Heart left ventricle (tissue), 16 donors: ENCODE measurements at regions not wholly inside any gene's neighbourhood (a gene's known extent, or its start where the extent isn't known, plus 50 kb on each side); places are given as distances from the start of the nearest gene placed in this dataset.

Source experiments
- ATAC-seq, 4 donors: fragments of 200-7000 bp; cut with Tn5 transposase; one replicate each; pipeline ENCODE4 v1.9.1; 2020 to 2022; ENCODE audit warnings: moderate library complexity in 4 of 4, mild to moderate bottlenecking in 3 of 4, moderate number of reproducible peaks in 1 of 4
- DNase-seq, 5 donors: peaks; one replicate each; pipeline ENCODE4 v3.0.0-alpha.2; 2020
- H3K27ac ChIP-seq, 12 donors: fragments of 200-600 bp; sonication (generic) in 4 of 12; one replicate each; pipeline versions ENCODE4 v1.5.0 to v1.8.0; 2016 to 2022; ENCODE audit warnings: mild to moderate bottlenecking in 2 of 12
- H3K27me3 ChIP-seq, 9 donors: fragments of 200-600 bp; sonication (generic) in 2 of 9; one replicate each; pipeline versions ENCODE4 v1.5.1 to v1.8.0; 2016 to 2022; ENCODE audit warnings: mild to moderate bottlenecking in 3 of 9
- H3K36me3 ChIP-seq, 9 donors: fragments of 200-600 bp; sonication (generic) in 2 of 9; one replicate each; pipeline versions ENCODE4 v1.5.0 to v1.8.0; 2018 to 2022; ENCODE audit warnings: mild to moderate bottlenecking in 2 of 9
- H3K4me1 ChIP-seq, 12 donors: fragments of 200-600 bp; sonication (generic) in 4 of 12; one replicate each; pipeline versions ENCODE4 v1.5.0 to v1.8.0; 2016 to 2022; ENCODE audit warnings: mild to moderate bottlenecking in 3 of 12
- H3K4me3 ChIP-seq, 12 donors: fragments of 200-600 bp; sonication (generic) in 4 of 12; one replicate each; pipeline versions ENCODE4 v1.5.0 to v1.8.0; 2017 to 2022; ENCODE audit warnings: mild to moderate bottlenecking in 9 of 12, moderate library complexity in 4 of 12
- H3K9me3 ChIP-seq, 12 donors: fragments of 200-600 bp; sonication (generic) in 4 of 12; one replicate each; pipeline versions ENCODE4 v1.5.0 to v1.8.0; 2016 to 2022; ENCODE audit warnings: mild to moderate bottlenecking in 1 of 12
- POLR2A ChIP-seq, 2 donors: fragments of 450-650 bp; IDR thresholded peaks; one replicate each; pipeline ENCODE4 v1.6.1; 2017; ENCODE audit warnings: antibody characterized with exemption in 2 of 2, mild to moderate bottlenecking in 2 of 2, moderate library complexity in 2 of 2
- WGBS, 4 donors: extraction: QIAGEN DNeasy Blood & Tissue Kit in 2 of 4; methylation state at CpG; one replicate each; pipeline versions ENCODE4 v1.1.5 to v1.1.7; 2013 to 2018; 5-methylcytosine and 5-hydroxymethylcytosine counted together
- intact Hi-C, 10 donors: fragments of 100-400 bp; cut with DNase I; formaldehyde crosslinking; loops; one replicate each; pipeline versions ENCODE4 v1.11.1 to v1.14.2; 2022
- TF ChIP-seq, protein P1 (sequence below), 12 donors: fragments of 200-600 bp; sonication (generic) in 4 of 12; IDR thresholded peaks; one replicate each; pipeline versions ENCODE4 v1.5.0 to v1.8.0; 2018 to 2022; ENCODE audit warnings: antibody characterized with exemption in 12 of 12, mild to moderate bottlenecking in 5 of 12
- donor health status: ischemic (EF 13 %, LVEDD 7.1; RV severe dilation, severe dysfunction).
- donor health status: healthy with polysubstance abuse.
- donor health status: DM: no; HTN: yes; CAD: no.
- donor health status: DM: no; HTN: no; CAD: no.
- donor health status: ischemic (EF 25% LVEDD 6.9; RV normal size, moderate dysfunction).
- donor health status: ischemic (EF 25% LVEDD 5.7; RV mildly dilated, moderate dysfunction).
- donor health status: healthy.
- donor health status: DM: yes; HTN: yes; CAD: no.
- donor health status: ischemic (EF 35%, LVEDD 5.7; RV mildly dilated, moderate dysfunction).
- donor health status: nonischemic (EF 11% LVEDD 7.7; RV severe dilation, severe dysfunction).
- donor health status: DM: yes; HTN: yes; CAD: no.
- donor health status: PGD.
- donor health status: ischemic (EF 29% LVEDD 5.4; RV normal size, mild dysfunction).
- donor health status: nonischemic (EF 23%, LVEDD 6.1; RV moderate dilation, normal function).

DNA sequence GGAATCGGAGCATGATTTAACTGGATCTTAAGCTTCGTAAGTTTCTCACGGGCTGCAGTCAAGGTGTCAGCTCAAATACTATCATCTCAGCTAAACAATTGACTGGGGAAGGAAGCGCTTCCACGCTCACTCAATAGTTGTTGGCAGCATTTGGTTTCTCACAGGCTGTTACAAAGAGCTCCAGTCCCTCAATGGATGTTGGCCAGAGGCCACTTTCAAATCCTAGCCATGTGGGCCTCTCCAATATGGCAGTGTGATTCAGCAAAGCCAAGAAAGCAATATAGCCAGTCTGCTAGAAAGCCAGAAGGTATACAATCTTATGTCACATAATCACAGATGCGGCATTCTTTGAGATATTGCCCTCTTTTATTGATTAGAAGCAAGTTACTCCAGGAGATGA is 98.3 kb upstream of the PHACTR1 start:
- H3K36me3 ChIP-seq = no peaks in the 10 kb centered on the region
- intact Hi-C loops = no loop called here
- ATAC-seq (no peak), DNase-seq (no peak)
- no peak overlapping the region for H3K4me3 ChIP-seq
- H3K27ac ChIP-seq = no peak overlapping the region
- no peak for TF ChIP-seq POLR2A (IDR thresholded peaks at IDR 0.05)
- TF ChIP-seq, protein P1, sequence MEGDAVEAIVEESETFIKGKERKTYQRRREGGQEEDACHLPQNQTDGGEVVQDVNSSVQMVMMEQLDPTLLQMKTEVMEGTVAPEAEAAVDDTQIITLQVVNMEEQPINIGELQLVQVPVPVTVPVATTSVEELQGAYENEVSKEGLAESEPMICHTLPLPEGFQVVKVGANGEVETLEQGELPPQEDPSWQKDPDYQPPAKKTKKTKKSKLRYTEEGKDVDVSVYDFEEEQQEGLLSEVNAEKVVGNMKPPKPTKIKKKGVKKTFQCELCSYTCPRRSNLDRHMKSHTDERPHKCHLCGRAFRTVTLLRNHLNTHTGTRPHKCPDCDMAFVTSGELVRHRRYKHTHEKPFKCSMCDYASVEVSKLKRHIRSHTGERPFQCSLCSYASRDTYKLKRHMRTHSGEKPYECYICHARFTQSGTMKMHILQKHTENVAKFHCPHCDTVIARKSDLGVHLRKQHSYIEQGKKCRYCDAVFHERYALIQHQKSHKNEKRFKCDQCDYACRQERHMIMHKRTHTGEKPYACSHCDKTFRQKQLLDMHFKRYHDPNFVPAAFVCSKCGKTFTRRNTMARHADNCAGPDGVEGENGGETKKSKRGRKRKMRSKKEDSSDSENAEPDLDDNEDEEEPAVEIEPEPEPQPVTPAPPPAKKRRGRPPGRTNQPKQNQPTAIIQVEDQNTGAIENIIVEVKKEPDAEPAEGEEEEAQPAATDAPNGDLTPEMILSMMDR (IDR thresholded peaks at IDR 0.05) = no peak
- H3K9me3 ChIP-seq = no peaks in the 10 kb centered on the region
- peaks cover 0 to 8% (median 0%) of the 10 kb centered on the region in 12 donors for H3K4me1 ChIP-seq
- 69 to 90% (median 81%) methylated on average over 6 of the region's 6 CpGs for WGBS, 4 donors
- no peaks in the 10 kb centered on the region for H3K27me3 ChIP-seq

DNA sequence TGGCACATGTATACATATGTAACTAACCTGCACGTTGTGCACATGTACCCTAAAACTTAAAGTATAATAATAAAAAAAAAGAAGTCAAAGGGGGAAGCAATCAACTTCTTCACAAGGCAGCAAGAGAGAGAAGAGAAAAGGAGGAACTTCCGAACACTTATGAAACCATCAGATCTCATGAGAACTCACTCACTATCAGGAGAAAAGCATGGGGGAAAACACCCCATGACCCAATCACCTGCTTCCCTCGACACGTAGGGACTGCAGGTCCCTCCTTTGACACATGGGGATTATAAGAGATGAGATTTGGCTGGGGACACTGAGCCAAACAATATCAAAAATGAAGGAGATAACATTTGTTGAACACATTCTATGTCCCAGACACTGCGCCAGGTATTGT is 94.8 kb upstream of the PHACTR1 start:
- intact Hi-C loops = no loop called here
- Histone ChIP-seq H3K27me3 (no peaks in the 10 kb centered on the region), H3K4me1 (peaks cover 0 to 8% (median 0%) of the 10 kb centered on the region in 12 donors), H3K36me3 (no peaks in the 10 kb centered on the region), H3K4me3 (no peak overlapping the region), H3K27ac (no peak overlapping the region), H3K9me3 (no peaks in the 10 kb centered on the region)
- no peak for ATAC-seq
- WGBS, 4 donors = 60 to 76% (median 73%) methylated on average over 5 of the region's 5 CpGs
- no peak for DNase-seq
- TF ChIP-seq, protein P1 (IDR thresholded peaks at IDR 0.05) = no peak
- TF ChIP-seq POLR2A (IDR thresholded peaks at IDR 0.05) = no peak

DNA sequence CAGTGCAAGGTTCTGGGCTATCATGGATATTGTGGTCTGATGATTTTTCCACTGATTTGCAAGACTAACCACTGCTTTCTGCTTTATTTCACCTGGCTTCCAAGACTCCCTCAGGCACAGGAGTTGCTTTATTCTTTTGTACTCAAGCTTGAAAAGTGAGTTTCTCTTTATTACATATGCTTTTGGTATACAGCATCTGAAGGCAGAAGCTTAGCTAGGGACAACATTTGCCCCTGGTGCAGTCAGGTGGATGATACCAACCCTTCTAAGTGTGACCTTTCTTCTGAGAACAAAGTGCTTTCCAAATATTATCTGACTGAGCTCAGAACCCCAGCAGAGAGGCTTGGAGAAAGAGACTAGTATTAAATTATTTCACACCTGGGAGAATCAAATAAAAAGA is 94.0 kb upstream of the PHACTR1 start:
- Histone ChIP-seq H3K27ac (no peak overlapping the region), H3K4me1 (peaks cover 0 to 8% (median 0%) of the 10 kb centered on the region in 12 donors), H3K27me3 (no peaks in the 10 kb centered on the region), H3K9me3 (no peaks in the 10 kb centered on the region), H3K36me3 (no peaks in the 10 kb centered on the region), H3K4me3 (no peak overlapping the region)
- ATAC-seq (no peak), DNase-seq (no peak)
- intact Hi-C loops = no loop called here
- TF ChIP-seq, protein P1 (IDR thresholded peaks at IDR 0.05) = no peak
- TF ChIP-seq POLR2A (IDR thresholded peaks at IDR 0.05) = no peak

DNA sequence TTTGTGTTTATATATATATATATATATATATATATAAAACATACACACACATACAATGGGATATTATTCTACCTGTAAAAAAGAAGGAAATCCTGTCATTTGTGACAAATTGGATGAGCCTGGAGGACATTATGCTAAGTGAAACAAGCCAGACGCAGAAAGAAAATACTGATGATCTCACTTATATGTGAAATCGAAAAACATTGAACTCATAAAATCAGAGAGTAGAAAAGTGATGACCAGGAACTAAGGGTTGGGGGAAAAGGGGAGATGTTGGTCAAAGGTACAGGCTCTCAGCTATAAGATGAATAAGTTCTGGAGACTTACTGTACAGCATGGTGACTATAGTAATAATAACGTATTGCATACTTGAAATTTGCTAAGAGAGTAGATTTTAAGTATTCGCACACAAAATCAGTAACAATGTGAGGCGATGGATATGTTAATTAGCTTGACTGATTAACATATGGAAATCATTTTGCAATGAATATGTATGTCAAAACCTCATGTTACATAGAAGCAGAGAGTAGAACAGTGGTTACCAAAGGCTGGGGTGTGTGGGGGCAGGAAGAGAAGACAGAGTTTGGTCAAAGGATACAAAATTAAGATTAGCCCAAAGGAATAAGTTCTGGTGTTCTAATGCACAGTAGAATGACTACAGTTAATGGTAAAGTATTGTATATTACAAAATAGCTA is 92.3 kb upstream of the PHACTR1 start:
- no peak for ATAC-seq
- no peak for DNase-seq
- WGBS, 4 donors = 84 to 90% (median 86%) methylated on average over 5 of the region's 5 CpGs
- peaks cover 0 to 8% (median 0%) of the 10 kb centered on the region in 12 donors for H3K4me1 ChIP-seq
- H3K4me3 ChIP-seq = no peak overlapping the region
- intact Hi-C loops = no loop called here
- no peak for TF ChIP-seq POLR2A (IDR thresholded peaks at IDR 0.05)
- TF ChIP-seq, protein P1 (IDR thresholded peaks at IDR 0.05) = no peak
- H3K9me3 ChIP-seq = no peaks in the 10 kb centered on the region
- no peak overlapping the region for H3K27ac ChIP-seq
- no peaks in the 10 kb centered on the region for H3K36me3 ChIP-seq
- no peaks in the 10 kb centered on the region for H3K27me3 ChIP-seq
